ENCODE measurements at regions not wholly inside any gene's neighbourhood (a gene's known extent, or its start where the extent isn't known, plus 50 kb on each side); places are given as distances from the start of the nearest gene placed in this dataset.

DNA sequence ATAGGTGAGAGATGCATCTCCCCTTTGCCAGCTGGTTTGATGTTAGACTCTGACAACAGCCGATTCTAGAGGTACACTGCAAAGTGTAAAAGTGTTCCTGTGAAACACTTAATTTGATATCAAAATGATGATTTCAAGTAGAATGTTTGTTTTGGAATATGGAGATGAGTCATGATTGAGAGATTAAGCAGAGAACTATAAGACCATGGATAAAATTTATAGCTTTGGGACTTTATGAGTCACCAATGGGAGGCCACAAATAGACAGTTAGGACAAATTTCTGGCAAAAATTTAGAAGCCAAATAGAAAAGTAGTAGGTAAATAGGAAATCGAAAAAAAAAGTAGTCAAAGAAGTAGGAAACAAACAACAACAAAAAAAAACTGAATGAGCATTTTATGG, 672.5 kb downstream of the NSUN3 start:
- H3K36me3 ChIP-seq (ENCODE audit: low read length), result no peaks in the 10 kb centered on the region
- TF ChIP-seq EZH2phosphoT487 (conservative IDR thresholded peaks at IDR 0.05; ENCODE audit: low read length) (no peak), CTCF (IDR thresholded peaks at IDR 0.05; ENCODE audit: insufficient read depth, low read length, poor library complexity, severe bottlenecking) (no peak)
- no peak overlapping the region for H3K4me2 ChIP-seq (ENCODE audit: low read depth, low read length, poor library complexity, severe bottlenecking)
- H3K27ac ChIP-seq (ENCODE audit: low read depth, low read length), result no peak overlapping the region
- no peaks in the 10 kb centered on the region for H3K9me2 ChIP-seq (replicated peaks; ENCODE audit: insufficient read depth, low read length)
- no peak overlapping the region for H2AFZ ChIP-seq (ENCODE audit: low read depth, low read length, severe bottlenecking)
- H3K9me3 ChIP-seq (ENCODE audit: insufficient read depth, low read length), result no peaks in the 10 kb centered on the region
- no peaks in the 10 kb centered on the region for H3F3A ChIP-seq (ENCODE audit: insufficient read depth)
- no peaks in the 10 kb centered on the region for H4K20me1 ChIP-seq (ENCODE audit: low read depth, low read length)
- H3K9ac ChIP-seq (ENCODE audit: low read length), result no peak overlapping the region
- H3K4me3 ChIP-seq (ENCODE audit: insufficient read depth, low read length, poor library complexity, severe bottlenecking), result no peak overlapping the region
- H3K79me2 ChIP-seq (ENCODE audit: insufficient read depth, low read length), result no peaks in the 10 kb centered on the region
- H3K27me3 ChIP-seq (ENCODE audit: low read length), result no peaks in the 10 kb centered on the region

DNA sequence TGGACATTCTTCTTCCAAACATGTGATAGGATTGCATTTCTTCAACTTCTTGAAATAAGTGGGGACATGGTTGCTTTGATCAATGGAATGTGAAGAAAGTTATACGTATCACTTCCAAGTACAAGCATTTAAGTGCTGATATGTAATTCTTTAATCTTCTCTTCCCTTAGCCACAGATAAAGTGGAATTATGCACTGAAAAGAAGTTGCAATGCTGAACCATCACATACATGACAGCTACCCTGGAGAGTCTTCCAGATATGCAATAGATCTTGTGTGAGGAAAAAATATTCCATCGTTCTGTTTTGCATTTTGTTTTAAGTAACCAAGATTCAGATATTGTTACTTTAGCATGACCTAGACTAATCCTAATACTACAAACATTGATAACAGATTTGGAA, 674.3 kb downstream of the NSUN3 start:
- TF ChIP-seq CTCF (IDR thresholded peaks at IDR 0.05; ENCODE audit: insufficient read depth, low read length, poor library complexity, severe bottlenecking) (no peak), EZH2phosphoT487 (conservative IDR thresholded peaks at IDR 0.05; ENCODE audit: low read length) (no peak)
- H3F3A ChIP-seq (ENCODE audit: insufficient read depth), result no peaks in the 10 kb centered on the region

DNA sequence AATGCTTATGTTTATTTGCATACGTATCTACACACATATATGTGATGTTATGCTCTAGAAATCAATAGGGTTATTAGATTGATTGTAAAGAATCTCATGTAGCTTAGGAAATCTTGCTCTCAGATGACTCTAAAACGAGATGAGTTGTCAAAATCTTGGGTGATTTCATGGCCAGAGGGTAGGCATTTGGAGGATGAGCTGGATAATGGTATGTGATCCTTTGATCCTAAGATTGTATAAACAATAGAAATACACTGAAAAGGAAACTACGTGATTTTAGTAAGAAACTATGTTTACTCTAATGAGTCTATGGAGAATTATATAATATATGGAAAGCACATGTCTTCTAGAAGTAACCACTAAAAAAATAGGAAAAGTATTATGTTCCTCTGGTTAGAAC, 676.6 kb downstream of the NSUN3 start:
- H3K9ac ChIP-seq (ENCODE audit: low read length), result no peak overlapping the region
- TF ChIP-seq EZH2phosphoT487 (conservative IDR thresholded peaks at IDR 0.05; ENCODE audit: low read length) (no peak), CTCF (IDR thresholded peaks at IDR 0.05; ENCODE audit: insufficient read depth, low read length, poor library complexity, severe bottlenecking) (no peak)
- H3K27me3 ChIP-seq (ENCODE audit: low read length), result no peaks in the 10 kb centered on the region

More for the DNA sequence above, 674.3 kb downstream of the NSUN3 start:
- H3K9ac ChIP-seq (ENCODE audit: low read length), result no peak overlapping the region
- H2AFZ ChIP-seq (ENCODE audit: low read depth, low read length, severe bottlenecking), result no peak overlapping the region
- no peak overlapping the region for H3K4me2 ChIP-seq (ENCODE audit: low read depth, low read length, poor library complexity, severe bottlenecking)
- H3K4me3 ChIP-seq (ENCODE audit: insufficient read depth, low read length, poor library complexity, severe bottlenecking), result no peak overlapping the region
- no peaks in the 10 kb centered on the region for H3K9me3 ChIP-seq (ENCODE audit: insufficient read depth, low read length)
- no peaks in the 10 kb centered on the region for H3K9me2 ChIP-seq (replicated peaks; ENCODE audit: insufficient read depth, low read length)
- H3K27me3 ChIP-seq (ENCODE audit: low read length), result no peaks in the 10 kb centered on the region
- H4K20me1 ChIP-seq (ENCODE audit: low read depth, low read length), result no peaks in the 10 kb centered on the region
- H3K27ac ChIP-seq (ENCODE audit: low read depth, low read length), result no peak overlapping the region
- H3K36me3 ChIP-seq (ENCODE audit: low read length), result no peaks in the 10 kb centered on the region
- no peaks in the 10 kb centered on the region for H3K79me2 ChIP-seq (ENCODE audit: insufficient read depth, low read length)

More for the DNA sequence above, 676.6 kb downstream of the NSUN3 start:
- Histone ChIP-seq H3K27ac (ENCODE audit: low read depth, low read length) (no peak overlapping the region), H3K4me3 (ENCODE audit: insufficient read depth, low read length, poor library complexity, severe bottlenecking) (no peak overlapping the region), H4K20me1 (ENCODE audit: low read depth, low read length) (no peaks in the 10 kb centered on the region), H3K9me3 (ENCODE audit: insufficient read depth, low read length) (peaks cover 4% of the 10 kb centered on the region; the same call in 1 of the 2 replicates), H3K4me2 (ENCODE audit: low read depth, low read length, poor library complexity, severe bottlenecking) (no peak overlapping the region), H3K79me2 (ENCODE audit: insufficient read depth, low read length) (no peaks in the 10 kb centered on the region), H3K36me3 (ENCODE audit: low read length) (no peaks in the 10 kb centered on the region), H3F3A (ENCODE audit: insufficient read depth) (no peaks in the 10 kb centered on the region), H2AFZ (ENCODE audit: low read depth, low read length, severe bottlenecking) (no peak overlapping the region), H3K9me2 (replicated peaks; ENCODE audit: insufficient read depth, low read length) (no peaks in the 10 kb centered on the region)
